ENCODE measurements at regions not wholly inside any gene's neighbourhood (a gene's known extent, or its start where the extent isn't known, plus 50 kb on each side); places are given as distances from the start of the nearest gene placed in this dataset.

GRCh38 chr15:95912728-95913127 is 417.8 kb upstream of the NR2F2 start:
- TF ChIP-seq CTCF (IDR thresholded peaks at IDR 0.05), result no peak
- no peak for TF ChIP-seq POLR2A (IDR thresholded peaks at IDR 0.05)
